ENCODE measurements at regions not wholly inside any gene's neighbourhood (a gene's known extent, or its start where the extent isn't known, plus 50 kb on each side); places are given as distances from the start of the nearest gene placed in this dataset.

DNA sequence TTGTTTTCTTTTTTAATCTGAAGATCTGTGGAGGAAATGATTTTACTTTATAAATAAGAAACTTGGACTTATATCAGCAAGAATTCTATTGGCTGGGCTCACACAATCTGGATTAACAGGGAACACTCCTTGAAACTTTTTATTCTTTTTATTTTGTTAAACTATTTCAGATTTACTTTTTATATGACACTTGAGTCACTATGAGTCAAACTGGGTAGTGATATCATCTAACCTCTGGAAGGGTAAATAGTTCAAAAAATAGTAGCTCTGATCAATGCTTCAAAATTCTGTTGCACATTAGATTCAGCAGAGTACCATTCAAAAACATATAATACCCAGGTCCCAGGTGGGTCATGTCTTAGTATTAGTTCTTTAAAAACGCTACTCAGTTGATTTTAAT, 55.1 kb upstream of the NBEA start:
- DNase-seq (ENCODE audit: low spot score): no peak
